SU-DHL-6 (cell line): ENCODE measurements at regions not wholly inside any gene's neighbourhood (a gene's known extent, or its start where the extent isn't known, plus 50 kb on each side); places are given as distances from the start of the nearest gene placed in this dataset.

Experiments used
- H2AFZ ChIP-seq: fragments of 200-600 bp; sonication (generic); 2 replicates; pipeline ENCODE4 v1.6.1; 2014; ENCODE audit warnings: low read depth, mild to moderate bottlenecking, moderate library complexity, mixed read lengths, antibody characterized with exemption, low read length; ENCODE audit not compliant: severe bottlenecking
- H3F3A ChIP-seq: fragments of 200-600 bp; shearing (Covaris generic); 2 replicates; pipeline ENCODE4 v1.6.0; 2016; ENCODE audit warnings: antibody characterized with exemption, mild to moderate bottlenecking; ENCODE audit not compliant: insufficient read depth
- H3K27ac ChIP-seq: fragments of 200-600 bp; sonication (generic); 2 replicates; pipeline ENCODE4 v1.5.1; 2016; ENCODE audit warnings: low read depth, mild to moderate bottlenecking, low read length, moderate library complexity, mixed read lengths
- H3K27me3 ChIP-seq: fragments of 200-600 bp; sonication (generic), shearing (Covaris generic); 2 replicates; pipeline ENCODE4 v1.6.0; 2014; ENCODE audit warnings: mild to moderate bottlenecking, low read length
- H3K36me3 ChIP-seq: fragments of 200-600 bp; sonication (generic); 2 replicates; pipeline ENCODE4 v1.6.1; 2014; ENCODE audit warnings: mild to moderate bottlenecking, low read length, mixed read lengths
- H3K4me2 ChIP-seq: fragments of 300-600, 200-600 bp; shearing (Covaris generic), sonication (generic); 2 replicates; pipeline ENCODE4 v1.6.0; 2014; ENCODE audit warnings: low read length, low read depth, mild to moderate bottlenecking; ENCODE audit not compliant: poor library complexity, severe bottlenecking
- H3K4me3 ChIP-seq: fragments of 200-600 bp; sonication (generic); 2 replicates; pipeline ENCODE4 v1.5.1; 2014; ENCODE audit warnings: antibody characterized with exemption, low read length, mild to moderate bottlenecking, mixed read lengths; ENCODE audit not compliant: insufficient read depth, poor library complexity, severe bottlenecking
- H3K79me2 ChIP-seq: fragments of 200-600 bp; sonication (generic); 2 replicates; pipeline ENCODE4 v1.6.1; 2014; ENCODE audit warnings: mild to moderate bottlenecking, low read length, moderate library complexity; ENCODE audit not compliant: insufficient read depth
- H3K9ac ChIP-seq: fragments of 200-600 bp; sonication (generic); 2 replicates; pipeline ENCODE4 v1.7.0; 2014; ENCODE audit warnings: mild to moderate bottlenecking, low read length
- H3K9me2 ChIP-seq: fragments of 200-600 bp; sonication (generic); replicated peaks from 2 replicates; pipeline ENCODE4 v1.6.1; 2014; ENCODE audit warnings: low read length; ENCODE audit not compliant: insufficient read depth
- H3K9me3 ChIP-seq: fragments of 200-600 bp; sonication (generic); 2 replicates; pipeline ENCODE4 v1.6.1; 2014; ENCODE audit warnings: low read length, mixed read lengths; ENCODE audit not compliant: insufficient read depth
- H4K20me1 ChIP-seq: fragments of 200-600 bp; sonication (generic); 2 replicates; pipeline ENCODE4 v1.6.1; 2014; ENCODE audit warnings: low read depth, mild to moderate bottlenecking, antibody characterized with exemption, low read length, moderate library complexity, mixed read lengths
- CTCF ChIP-seq: fragments of 200-600 bp; sonication (generic); IDR thresholded peaks from one replicate; pipeline ENCODE4 v1.5.1; 2017; ENCODE audit warnings: antibody characterized with exemption, mild to moderate bottlenecking, low read length, moderate library complexity; ENCODE audit not compliant: insufficient read depth, poor library complexity, severe bottlenecking
- EZH2phosphoT487 ChIP-seq: fragments of 200-600 bp; sonication (generic), shearing (Covaris generic); conservative IDR thresholded peaks from 2 replicates; pipeline ENCODE4 v1.6.1; 2018; ENCODE audit warnings: mild to moderate bottlenecking, antibody characterized with exemption, low read length, moderate library complexity, mixed read lengths

GRCh38 chr2:176755537-176756135 is 457.0 kb upstream of the HNRNPA3 start:
- Histone ChIP-seq H3K79me2 (no peaks in the 10 kb centered on the region), H4K20me1 (no peaks in the 10 kb centered on the region), H3F3A (no peaks in the 10 kb centered on the region), H2AFZ (no peak overlapping the region), H3K9me2 (no peaks in the 10 kb centered on the region), H3K9ac (no peak overlapping the region), H3K9me3 (no peaks in the 10 kb centered on the region), H3K27ac (no peak overlapping the region), H3K4me3 (no peak overlapping the region), H3K4me2 (no peak overlapping the region), H3K27me3 (no peaks in the 10 kb centered on the region), H3K36me3 (no peaks in the 10 kb centered on the region)
- TF ChIP-seq EZH2phosphoT487 (no peak), CTCF (no peak)

GRCh38 chr2:176758426-176758825 is 454.2 kb upstream of the HNRNPA3 start:
- Histone ChIP-seq H3F3A (no peaks in the 10 kb centered on the region), H3K9me2 (no peaks in the 10 kb centered on the region), H3K9ac (no peak overlapping the region), H3K4me2 (no peak overlapping the region), H3K27me3 (no peaks in the 10 kb centered on the region), H2AFZ (no peak overlapping the region), H3K9me3 (no peaks in the 10 kb centered on the region), H3K36me3 (no peaks in the 10 kb centered on the region), H3K27ac (no peak overlapping the region), H3K4me3 (no peak overlapping the region), H3K79me2 (no peaks in the 10 kb centered on the region), H4K20me1 (no peaks in the 10 kb centered on the region)
- TF ChIP-seq EZH2phosphoT487: no peak

- Histone ChIP-seq H3K9ac (no peak overlapping the region), H3K27ac (no peak overlapping the region), H3K27me3 (no peaks in the 10 kb centered on the region), H2AFZ (no peak overlapping the region), H3K79me2 (no peaks in the 10 kb centered on the region), H3K4me3 (no peak overlapping the region), H3K4me2 (no peak overlapping the region), H3K36me3 (no peaks in the 10 kb centered on the region), H3K9me3 (no peaks in the 10 kb centered on the region), H3K9me2 (no peaks in the 10 kb centered on the region), H3F3A (no peaks in the 10 kb centered on the region), H4K20me1 (no peaks in the 10 kb centered on the region)
- TF ChIP-seq CTCF: no peak
- no peak for TF ChIP-seq EZH2phosphoT487
These were observed 452.2 kb upstream of the HNRNPA3 start for GRCh38 chr2:176760439-176760838.

- no peaks in the 10 kb centered on the region for H3K36me3 ChIP-seq
- H3K9me3 ChIP-seq: no peaks in the 10 kb centered on the region
- H3K4me2 ChIP-seq: peak overlapping the region; percentile 25
- no peak overlapping the region for H3K4me3 ChIP-seq
- no peaks in the 10 kb centered on the region for H3K9me2 ChIP-seq
- H3K79me2 ChIP-seq: no peaks in the 10 kb centered on the region
- H2AFZ ChIP-seq: no peak overlapping the region
- H3K9ac ChIP-seq: no peak overlapping the region
- H3F3A ChIP-seq: no peaks in the 10 kb centered on the region
- no peaks in the 10 kb centered on the region for H4K20me1 ChIP-seq
- TF ChIP-seq EZH2phosphoT487 (no peak), CTCF (no peak)
- H3K27ac ChIP-seq: peak overlapping the region; percentile 64
- H3K27me3 ChIP-seq: no peaks in the 10 kb centered on the region
These were observed 449.5 kb upstream of the HNRNPA3 start for GRCh38 chr2:176763130-176763529.
